DOHH2 (cell line): ENCODE measurements at regions not wholly inside any gene's neighbourhood (a gene's known extent, or its start where the extent isn't known, plus 50 kb on each side); places are given as distances from the start of the nearest gene placed in this dataset.

Experiments
- EZH2phosphoT487 ChIP-seq: fragments of 200-600 bp; sonication (generic); IDR thresholded peaks from 2 replicates; pipeline ENCODE4 v1.6.1; 2017; ENCODE audit warnings: borderline replicate concordance, mild to moderate bottlenecking, antibody characterized with exemption, low read length, moderate library complexity, mixed read lengths
- TF ChIP-seq, protein P1 (sequence below): fragments of 200-600 bp; sonication (generic); IDR thresholded peaks from one replicate; pipeline ENCODE4 v1.5.1; 2014; ENCODE audit warnings: antibody characterized with exemption, mild to moderate bottlenecking, low read depth, low read length; ENCODE audit not compliant: poor library complexity, severe bottlenecking

DNA sequence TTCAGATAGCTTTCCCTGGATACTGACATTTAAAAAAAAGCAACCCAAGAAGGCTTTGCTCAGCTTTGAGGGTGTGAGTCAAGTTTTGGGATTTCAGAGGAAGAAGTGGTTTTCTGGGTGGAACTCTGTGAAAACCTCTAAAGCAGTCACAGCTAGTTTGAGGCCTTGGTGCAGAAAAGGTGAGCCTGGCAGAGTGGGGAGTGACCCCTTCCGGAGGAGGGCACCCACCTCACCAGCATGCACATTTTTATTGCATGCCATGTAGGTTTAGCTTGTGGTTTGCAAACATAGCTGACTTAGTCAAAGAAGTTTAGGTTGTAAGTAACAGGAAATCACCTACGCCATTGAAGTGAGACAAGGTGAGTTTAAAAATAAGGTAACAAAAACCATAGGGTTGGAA, 146.8 kb upstream of the PMEPA1 start:
- TF ChIP-seq, protein P1, sequence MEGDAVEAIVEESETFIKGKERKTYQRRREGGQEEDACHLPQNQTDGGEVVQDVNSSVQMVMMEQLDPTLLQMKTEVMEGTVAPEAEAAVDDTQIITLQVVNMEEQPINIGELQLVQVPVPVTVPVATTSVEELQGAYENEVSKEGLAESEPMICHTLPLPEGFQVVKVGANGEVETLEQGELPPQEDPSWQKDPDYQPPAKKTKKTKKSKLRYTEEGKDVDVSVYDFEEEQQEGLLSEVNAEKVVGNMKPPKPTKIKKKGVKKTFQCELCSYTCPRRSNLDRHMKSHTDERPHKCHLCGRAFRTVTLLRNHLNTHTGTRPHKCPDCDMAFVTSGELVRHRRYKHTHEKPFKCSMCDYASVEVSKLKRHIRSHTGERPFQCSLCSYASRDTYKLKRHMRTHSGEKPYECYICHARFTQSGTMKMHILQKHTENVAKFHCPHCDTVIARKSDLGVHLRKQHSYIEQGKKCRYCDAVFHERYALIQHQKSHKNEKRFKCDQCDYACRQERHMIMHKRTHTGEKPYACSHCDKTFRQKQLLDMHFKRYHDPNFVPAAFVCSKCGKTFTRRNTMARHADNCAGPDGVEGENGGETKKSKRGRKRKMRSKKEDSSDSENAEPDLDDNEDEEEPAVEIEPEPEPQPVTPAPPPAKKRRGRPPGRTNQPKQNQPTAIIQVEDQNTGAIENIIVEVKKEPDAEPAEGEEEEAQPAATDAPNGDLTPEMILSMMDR: no peak
- TF ChIP-seq EZH2phosphoT487: no peak
